H4 (cell line): ENCODE measurements at regions not wholly inside any gene's neighbourhood (a gene's known extent, or its start where the extent isn't known, plus 50 kb on each side); places are given as distances from the start of the nearest gene placed in this dataset.

Source experiments
- DNase-seq: peaks from one replicate; pipeline ENCODE4 v3.0.0-alpha.2; 2015; ENCODE audit warnings: low spot score

GRCh38 chr2:18182861-18183260 lies 304.4 kb downstream of the KCNS3 start:
- DNase-seq, result no peak

GRCh38 chr2:18180912-18181311 lies 302.4 kb downstream of the KCNS3 start:
- DNase-seq, result no peak

GRCh38 chr2:18180031-18180610 lies 301.7 kb downstream of the KCNS3 start:
- DNase-seq, result no peak

- peak; percentile 35 for DNase-seq
These were observed 300.4 kb downstream of the KCNS3 start for GRCh38 chr2:18178736-18179349.

- DNase-seq, result no peak
These were observed 298.3 kb downstream of the KCNS3 start for GRCh38 chr2:18176679-18177215.

- no peak for DNase-seq
These were observed 294.1 kb downstream of the KCNS3 start for GRCh38 chr2:18172607-18173006.

- no peak for DNase-seq
These were observed 293.0 kb downstream of the KCNS3 start for GRCh38 chr2:18171191-18172139.

- DNase-seq, result no peak
These were observed 292.2 kb downstream of the KCNS3 start for GRCh38 chr2:18170642-18171041.

- DNase-seq, result no peak
These were observed 291.4 kb downstream of the KCNS3 start for GRCh38 chr2:18169893-18170175.

- DNase-seq, result peak; percentile 9
These were observed 290.8 kb downstream of the KCNS3 start for GRCh38 chr2:18169121-18169892.

- peak; percentile 25 for DNase-seq
These were observed 289.4 kb downstream of the KCNS3 start for GRCh38 chr2:18167871-18168270.

GRCh38 chr2:18161681-18162080 lies 283.2 kb downstream of the KCNS3 start:
- no peak for DNase-seq

GRCh38 chr2:18159896-18160295 lies 281.4 kb downstream of the KCNS3 start:
- DNase-seq, result no peak

- no peak for DNase-seq
These were observed 278.0 kb downstream of the KCNS3 start for GRCh38 chr2:18156421-18156820.

GRCh38 chr2:18156002-18156401 lies 277.5 kb downstream of the KCNS3 start:
- DNase-seq, result no peak

GRCh38 chr2:18154812-18155211 lies 276.3 kb downstream of the KCNS3 start:
- DNase-seq, result peak; percentile 17

- DNase-seq, result peak; percentile 67
These were observed 275.8 kb downstream of the KCNS3 start for GRCh38 chr2:18154259-18154658.

GRCh38 chr2:18153741-18154140 lies 275.3 kb downstream of the KCNS3 start:
- no peak for DNase-seq

- DNase-seq, result no peak
These were observed 272.8 kb downstream of the KCNS3 start for GRCh38 chr2:18151237-18151636.

- DNase-seq, result no peak
These were observed 271.3 kb downstream of the KCNS3 start for GRCh38 chr2:18149660-18150246.

GRCh38 chr2:18136881-18137475 lies 258.5 kb downstream of the KCNS3 start:
- DNase-seq, result no peak
